Fibroblast of the aortic adventitia (primary cell): ENCODE measurements at regions not wholly inside any gene's neighbourhood (a gene's known extent, or its start where the extent isn't known, plus 50 kb on each side); places are given as distances from the start of the nearest gene placed in this dataset.

Source experiments
- DNase-seq: peaks from one replicate; pipeline ENCODE4 v3.0.0-alpha.2; 2010; ENCODE audit warnings: low read depth
- H3K4me3 ChIP-seq: 2 replicates; pipeline ENCODE4 v1.5.1; 2011; ENCODE audit warnings: low read depth, mild to moderate bottlenecking, control low read depth, low read length, moderate library complexity
- CTCF ChIP-seq: IDR thresholded peaks from 2 replicates; pipeline ENCODE4 v1.5.1; 2011; ENCODE audit warnings: mild to moderate bottlenecking, low read length, control low read depth, inconsistent platforms; ENCODE audit not compliant: insufficient read depth

GRCh38 chr18:45549290-45549689 is 66.0 kb upstream of the SLC14A2 start:
- H3K4me3 ChIP-seq: no peak overlapping the region
- no peak for TF ChIP-seq CTCF
- no peak for DNase-seq

- TF ChIP-seq CTCF: no peak
- no peak overlapping the region for H3K4me3 ChIP-seq
- DNase-seq: no peak
These were observed 64.0 kb upstream of the SLC14A2 start for GRCh38 chr18:45551142-45551815.

- H3K4me3 ChIP-seq: no peak overlapping the region
- no peak for DNase-seq
- no peak for TF ChIP-seq CTCF
These were observed 61.4 kb upstream of the SLC14A2 start for GRCh38 chr18:45553723-45554388.

GRCh38 chr18:45554389-45554737 is 60.9 kb upstream of the SLC14A2 start:
- peak; percentile 15 for DNase-seq
- no peak for TF ChIP-seq CTCF

GRCh38 chr18:45556222-45556621 is 59.1 kb upstream of the SLC14A2 start:
- TF ChIP-seq CTCF: no peak
- H3K4me3 ChIP-seq: no peak overlapping the region

More at GRCh38 chr18:45554389-45554737, 60.9 kb upstream of the SLC14A2 start:
- no peak overlapping the region for H3K4me3 ChIP-seq

GRCh38 chr18:45557287-45557686 is 58.0 kb upstream of the SLC14A2 start:
- no peak for TF ChIP-seq CTCF
- no peak for DNase-seq
- no peak overlapping the region for H3K4me3 ChIP-seq

More at GRCh38 chr18:45556222-45556621, 59.1 kb upstream of the SLC14A2 start:
- no peak for DNase-seq

- TF ChIP-seq CTCF: no peak
- DNase-seq: no peak
- H3K4me3 ChIP-seq: no peak overlapping the region
These were observed 57.5 kb upstream of the SLC14A2 start for GRCh38 chr18:45557779-45558178.
